Dermis microvascular lymphatic vessel endothelial cell (primary cell): ENCODE measurements at regions not wholly inside any gene's neighbourhood (a gene's known extent, or its start where the extent isn't known, plus 50 kb on each side); places are given as distances from the start of the nearest gene placed in this dataset.
"Not testable (repeated sequence)": the region's sequence is repeated elsewhere in the genome, so short reads cannot be mapped to it uniquely, and the experiment has no call there.

ENCODE experiments used
- DNase-seq, 2 donors: peaks; one replicate each; pipeline versions ENCODE4 v3.0.0 to v3.0.0-alpha.2; 2010; ENCODE audit warnings: low read depth in 2 of 2

DNA sequence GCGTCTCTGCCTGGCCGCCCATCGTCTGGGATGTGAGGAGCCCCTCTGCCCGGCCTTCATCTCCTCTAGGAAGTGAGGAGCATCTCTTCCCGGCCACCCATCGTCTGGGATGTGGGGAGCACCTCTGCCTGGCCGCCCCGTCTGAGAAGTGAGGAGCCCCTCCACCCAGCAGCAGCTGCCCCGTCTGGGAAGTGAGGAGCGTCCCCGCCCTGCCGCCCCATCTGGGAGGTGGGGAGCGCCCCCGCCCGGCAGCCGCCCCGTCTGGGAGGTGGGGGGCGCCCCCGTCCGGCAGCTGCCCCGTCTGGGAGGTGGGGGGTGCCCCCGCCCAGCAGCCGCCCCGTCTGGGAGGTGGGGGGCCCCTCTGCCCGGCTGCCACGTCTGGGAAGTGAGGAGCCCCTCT is 153.7 kb upstream of the MYRIP start:
- not testable (repeated sequence) for DNase-seq

DNA sequence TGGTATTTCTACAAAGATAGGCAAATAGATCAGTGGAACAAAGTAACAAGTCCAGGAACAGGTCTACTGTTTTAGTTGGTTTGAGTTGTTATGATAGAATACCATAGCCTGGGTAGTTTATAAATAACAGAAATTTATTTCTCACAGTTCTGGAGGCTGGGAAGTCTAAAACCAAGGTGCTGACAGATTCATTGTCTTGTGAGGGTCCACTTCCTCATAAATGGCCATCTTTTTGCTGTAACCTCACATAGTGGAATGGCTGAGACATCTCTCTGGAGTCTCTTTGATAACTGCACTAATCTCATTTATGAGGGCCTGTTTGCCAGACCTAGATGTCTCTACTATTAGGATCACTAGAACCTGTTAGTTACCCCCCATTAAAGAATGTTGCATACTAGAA is 152.3 kb upstream of the MYRIP start:
- DNase-seq: peak in 1 of 2 donors; percentile 9

DNA sequence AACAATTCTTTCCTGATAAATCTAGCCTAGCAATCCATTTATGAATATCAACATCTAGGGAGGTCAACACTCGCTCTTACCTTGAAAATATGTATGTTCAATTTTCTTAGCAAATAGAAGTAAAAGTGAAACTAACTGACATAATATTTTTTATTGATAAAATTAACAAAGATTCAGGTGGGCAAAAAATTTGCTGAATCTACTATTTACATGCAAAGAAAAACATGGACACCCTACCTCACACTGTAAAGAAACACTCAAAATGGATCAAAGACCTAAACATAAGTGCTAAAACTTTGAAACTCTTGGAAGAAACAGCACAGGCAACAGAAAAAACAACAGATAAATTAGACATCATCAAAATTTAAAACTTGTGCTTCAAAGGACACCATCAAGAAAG is 151.6 kb upstream of the MYRIP start:
- DNase-seq: no peak

DNA sequence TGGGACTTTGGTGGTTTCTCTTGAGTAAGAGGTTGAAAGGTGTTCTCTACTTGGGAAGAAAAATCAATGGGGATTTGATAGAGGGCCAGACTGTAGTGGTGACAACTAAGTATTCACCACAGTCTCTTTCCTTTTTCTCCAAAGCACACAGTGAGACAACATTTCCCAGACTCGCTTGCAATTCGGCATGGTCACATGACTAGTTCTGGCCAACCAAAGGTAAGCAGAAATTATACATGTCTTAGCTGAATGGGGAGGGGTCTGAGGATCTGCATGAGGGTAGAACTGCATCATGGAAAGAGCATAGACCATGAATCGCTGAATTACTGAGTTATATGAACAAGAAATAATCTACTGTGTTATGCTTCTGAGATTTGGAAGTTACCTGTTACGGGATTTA is 144.5 kb upstream of the MYRIP start:
- no peak for DNase-seq

DNA sequence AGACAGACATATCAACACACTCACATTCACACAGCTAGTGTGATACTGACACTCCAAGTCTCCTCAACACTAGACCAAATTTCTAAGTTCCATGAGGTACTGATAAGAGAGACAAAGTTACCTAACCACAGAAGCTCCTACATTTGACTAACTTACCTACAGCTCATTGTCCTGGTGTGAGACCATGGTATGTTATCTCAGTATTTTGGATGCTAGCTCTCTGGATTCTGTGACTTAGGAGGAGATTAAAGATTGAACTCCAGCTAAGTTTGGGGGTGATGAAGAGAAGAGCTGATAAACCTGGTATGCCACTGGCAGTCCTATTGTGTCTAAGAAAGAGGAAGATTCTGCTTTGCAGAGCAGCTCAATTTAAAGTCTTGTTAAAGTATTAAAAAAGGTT is 144.0 kb upstream of the MYRIP start:
- DNase-seq: no peak

DNA sequence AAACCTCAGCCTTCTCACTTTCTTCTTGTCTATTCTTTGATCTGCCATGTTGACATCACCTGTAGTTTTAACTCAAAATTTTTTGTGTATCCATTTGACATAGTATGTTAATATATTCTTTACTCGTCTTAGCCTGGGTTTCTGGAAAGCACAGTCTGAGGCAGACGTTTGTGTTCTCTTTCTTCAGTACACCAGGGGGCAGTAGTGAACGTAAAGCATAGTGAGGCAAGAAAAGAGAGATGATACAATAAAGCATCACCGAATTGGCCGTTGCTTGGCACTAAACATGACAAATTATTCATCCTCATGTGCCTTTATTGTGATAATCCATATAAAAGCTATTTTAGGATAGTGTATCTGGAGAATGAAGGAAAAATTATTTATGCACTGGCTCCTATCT is 141.0 kb upstream of the MYRIP start:
- DNase-seq: peak; percentile 48 to 70

DNA sequence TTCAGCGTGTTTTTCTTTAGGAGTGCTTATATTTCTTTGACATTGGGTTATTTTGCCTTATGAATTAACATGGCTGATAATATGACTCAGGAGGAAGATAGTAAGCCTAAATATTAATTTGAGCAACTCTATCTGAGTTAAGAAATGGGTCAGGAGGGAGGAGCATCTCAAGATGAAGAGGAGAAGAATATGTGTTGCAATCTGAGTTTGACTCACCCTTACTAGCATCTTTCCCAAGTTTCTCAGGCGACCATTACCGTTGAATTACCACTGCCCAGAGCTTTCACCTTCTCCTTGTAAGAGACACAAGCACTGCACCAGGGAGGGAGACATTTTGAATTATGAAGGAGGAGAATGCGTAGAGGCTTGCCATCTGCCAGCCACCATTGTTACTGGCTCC is 138.3 kb upstream of the MYRIP start:
- DNase-seq: no peak

DNA sequence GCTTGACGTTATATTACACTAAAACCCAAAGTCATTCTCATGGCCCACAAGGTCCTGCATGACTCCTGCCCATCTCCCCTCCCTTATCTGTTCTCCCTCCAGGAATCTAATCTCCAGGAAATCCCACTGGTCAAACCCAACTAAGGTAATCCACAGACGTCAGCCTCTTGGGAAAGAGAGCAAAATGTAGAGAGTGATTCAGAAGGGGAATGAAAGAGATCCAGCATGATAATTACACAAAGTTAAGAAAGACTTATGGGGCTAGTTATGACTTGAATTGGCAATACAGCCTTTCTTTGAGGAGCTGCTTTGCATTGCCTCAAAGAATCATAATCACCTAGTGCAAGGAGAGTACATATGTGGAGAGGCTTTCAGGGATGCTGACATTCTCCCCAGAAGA is 137.8 kb upstream of the MYRIP start:
- DNase-seq: no peak

DNA sequence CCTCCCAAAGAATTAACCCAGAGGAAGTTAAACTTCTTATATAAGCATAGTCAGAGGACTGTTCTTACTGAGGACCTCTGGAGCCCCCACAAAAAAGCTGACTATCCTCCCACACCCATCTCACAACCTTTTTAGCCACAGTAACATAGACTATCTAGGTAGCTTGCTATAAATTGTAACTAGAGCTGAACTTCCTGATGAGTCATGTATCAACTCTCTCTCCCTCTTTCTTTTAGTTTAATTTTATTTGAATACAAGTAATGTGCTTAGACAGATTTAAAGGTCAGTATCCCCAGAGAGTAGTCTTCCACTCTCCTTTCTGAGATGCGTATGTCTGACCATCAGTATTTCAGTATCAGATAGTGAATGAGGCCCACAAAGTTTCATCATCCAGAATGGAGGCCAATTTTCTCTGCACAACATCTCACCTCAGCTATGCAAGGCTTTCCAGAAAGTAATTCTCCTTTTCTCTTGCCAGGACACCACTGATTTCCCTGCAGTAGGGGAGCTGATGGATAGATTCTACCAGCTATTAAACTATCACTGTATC is 104.0 kb upstream of the MYRIP start:
- peak in 1 of 2 donors; percentile 34 for DNase-seq

DNA sequence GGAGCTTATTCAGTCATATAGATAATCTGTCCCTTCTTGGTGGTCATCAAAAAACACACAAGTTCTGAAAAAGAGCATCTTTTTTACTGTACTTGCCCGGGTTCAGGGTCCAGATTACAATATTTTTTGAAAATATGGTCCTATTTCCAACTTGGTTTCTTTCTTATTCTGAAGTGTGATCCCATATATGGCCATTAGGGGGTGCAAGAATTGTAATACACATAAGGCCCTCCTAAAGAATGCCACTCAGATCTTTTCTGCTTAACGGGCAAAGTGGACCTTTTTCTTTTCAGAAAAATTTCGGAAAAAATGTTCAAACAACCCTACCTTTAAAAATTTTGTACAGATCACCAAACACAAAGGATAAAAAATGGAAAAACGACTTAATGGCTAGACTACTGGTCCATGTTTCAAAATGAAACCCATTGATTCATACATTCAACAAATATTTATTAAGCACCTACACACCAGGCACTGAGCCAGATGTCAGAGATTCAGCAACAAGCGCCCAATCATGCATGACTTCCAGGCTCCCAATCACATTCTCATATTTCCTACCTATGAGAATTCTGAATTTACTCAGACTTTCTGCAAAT is 102.0 kb upstream of the MYRIP start:
- peak; percentile 32 to 61 for DNase-seq

DNA sequence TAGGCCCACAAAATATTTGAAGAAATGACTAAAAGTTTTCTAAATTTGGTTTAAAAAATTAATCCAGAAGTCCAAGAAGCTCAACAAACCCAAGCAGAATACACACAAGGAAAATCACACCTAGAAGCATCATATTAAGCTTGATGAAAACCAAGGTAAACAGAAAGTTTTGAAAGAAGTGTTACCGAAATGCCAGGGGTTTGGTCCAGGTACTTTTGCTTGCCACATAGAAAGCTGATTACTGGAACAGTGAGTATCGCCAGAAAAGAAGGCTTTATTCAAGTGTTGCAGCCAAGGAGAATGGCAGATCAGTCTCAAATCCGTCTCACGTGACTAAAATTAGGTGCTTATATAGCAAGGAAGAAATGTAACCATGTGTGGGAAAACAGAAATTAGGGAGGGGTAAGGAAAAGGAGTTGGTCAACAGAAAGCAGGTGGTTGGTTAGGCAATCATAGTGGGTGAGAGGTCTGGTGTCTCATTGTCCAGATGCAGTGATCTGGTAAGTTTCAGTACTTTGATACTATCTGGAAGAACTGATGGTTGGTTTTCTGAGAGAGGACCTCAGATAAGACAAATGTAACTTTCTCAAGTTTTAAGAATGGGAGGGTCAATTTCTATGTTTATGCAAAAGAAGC is 96.9 kb upstream of the MYRIP start:
- DNase-seq: no peak

DNA sequence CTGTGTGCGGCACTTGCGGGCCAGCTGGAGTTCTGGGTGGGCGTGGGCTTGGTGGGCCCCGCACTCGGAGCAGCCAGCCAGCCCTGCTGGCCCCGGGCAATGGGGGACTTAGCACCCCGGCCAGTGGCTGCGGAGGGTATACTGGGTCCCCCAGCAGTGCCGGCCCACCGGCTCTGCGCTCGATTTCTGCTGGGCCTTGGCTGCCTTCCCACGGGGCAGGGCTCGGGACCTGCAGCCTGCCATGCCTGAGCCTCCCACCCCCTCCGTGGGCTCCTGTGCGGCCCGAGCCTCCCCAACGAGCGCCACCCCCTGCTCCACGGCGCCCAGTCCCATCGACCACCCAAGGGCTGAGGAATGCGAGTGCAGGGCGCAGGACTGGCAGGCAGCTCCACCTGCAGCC is 96.1 kb upstream of the MYRIP start:
- DNase-seq: not testable (repeated sequence)

DNA sequence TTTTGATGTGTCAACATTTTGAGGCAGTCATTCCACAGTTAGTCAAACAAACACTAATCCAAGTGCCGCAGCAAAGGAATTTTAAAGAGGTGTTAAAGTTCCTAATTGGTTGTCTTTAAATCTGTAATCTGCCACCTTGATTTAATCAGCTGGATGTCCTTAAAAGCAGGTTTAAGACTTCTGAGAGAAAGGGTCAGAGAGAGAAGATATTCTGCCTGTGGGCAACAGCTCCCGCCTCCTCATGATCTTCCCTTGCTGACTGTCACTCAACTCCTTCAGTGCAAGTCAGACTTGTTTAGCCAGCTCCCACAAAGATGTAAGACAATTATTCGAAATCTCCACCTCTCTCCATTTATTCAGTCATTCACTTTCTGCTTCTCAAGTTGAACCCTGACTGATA is 92.6 kb upstream of the MYRIP start:
- no peak for DNase-seq

DNA sequence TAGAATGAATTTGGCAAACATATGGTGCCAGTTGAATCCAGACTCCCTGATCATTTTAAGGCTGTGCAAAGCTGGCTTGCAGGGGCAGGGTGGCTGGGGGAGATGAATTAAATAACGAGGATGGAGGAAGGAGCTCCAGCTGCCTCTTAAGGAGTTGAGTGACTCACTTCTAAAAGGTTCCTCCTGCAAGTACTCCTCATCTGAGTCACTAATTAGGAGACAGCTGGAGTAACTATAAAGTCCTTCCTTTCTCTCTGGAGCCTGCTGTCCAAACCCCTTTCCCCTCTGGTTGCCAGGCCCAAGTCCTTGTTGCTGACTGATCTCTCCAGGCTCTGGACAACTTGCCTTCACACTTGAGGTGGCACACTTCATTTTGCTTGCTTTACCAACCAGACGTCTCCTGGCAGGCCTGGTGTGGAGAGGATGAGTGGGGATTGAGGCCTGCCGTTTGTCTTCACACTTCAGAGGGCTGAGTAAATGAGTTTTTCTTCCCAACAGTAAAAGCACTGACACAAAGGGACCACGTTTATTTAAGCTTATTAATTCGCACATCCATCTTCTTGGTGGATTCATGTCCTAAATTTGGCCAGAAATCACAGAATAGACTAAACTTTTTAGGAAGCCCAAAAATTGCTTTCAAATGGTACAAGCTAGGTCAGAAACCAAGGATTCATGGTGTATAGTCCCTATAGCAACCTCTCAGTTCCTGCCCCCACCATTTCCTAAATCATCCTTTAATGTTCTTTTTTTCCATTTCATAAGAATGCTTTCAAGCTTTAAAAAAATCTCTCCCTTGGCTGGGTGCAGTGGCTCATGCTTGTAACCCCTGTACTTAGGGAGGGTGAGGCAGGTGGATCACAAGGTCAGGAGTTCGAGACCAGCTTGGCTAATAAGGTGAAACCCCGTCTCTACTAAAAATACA is 90.5 kb upstream of the MYRIP start:
- DNase-seq: peak in 1 of 2 donors; percentile 30

DNA sequence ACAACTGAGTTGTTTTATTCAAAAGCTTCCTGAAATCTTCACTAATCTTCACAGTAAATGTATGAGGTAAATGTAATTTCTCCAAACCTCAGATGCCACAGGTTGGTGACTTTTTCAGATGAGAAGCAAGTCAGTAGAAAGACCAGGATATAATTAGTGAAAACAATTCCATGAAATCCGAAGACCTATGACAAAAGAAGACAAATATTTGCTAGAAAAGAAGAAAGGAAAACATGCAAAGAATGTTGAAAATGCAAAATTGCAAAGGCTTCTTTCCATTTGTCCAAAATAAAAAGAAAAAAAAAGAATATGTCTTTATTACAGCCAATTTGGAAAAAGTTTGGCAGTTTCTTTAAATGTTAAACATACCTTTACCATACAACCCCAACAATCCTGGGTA is 88.3 kb upstream of the MYRIP start:
- no peak for DNase-seq

DNA sequence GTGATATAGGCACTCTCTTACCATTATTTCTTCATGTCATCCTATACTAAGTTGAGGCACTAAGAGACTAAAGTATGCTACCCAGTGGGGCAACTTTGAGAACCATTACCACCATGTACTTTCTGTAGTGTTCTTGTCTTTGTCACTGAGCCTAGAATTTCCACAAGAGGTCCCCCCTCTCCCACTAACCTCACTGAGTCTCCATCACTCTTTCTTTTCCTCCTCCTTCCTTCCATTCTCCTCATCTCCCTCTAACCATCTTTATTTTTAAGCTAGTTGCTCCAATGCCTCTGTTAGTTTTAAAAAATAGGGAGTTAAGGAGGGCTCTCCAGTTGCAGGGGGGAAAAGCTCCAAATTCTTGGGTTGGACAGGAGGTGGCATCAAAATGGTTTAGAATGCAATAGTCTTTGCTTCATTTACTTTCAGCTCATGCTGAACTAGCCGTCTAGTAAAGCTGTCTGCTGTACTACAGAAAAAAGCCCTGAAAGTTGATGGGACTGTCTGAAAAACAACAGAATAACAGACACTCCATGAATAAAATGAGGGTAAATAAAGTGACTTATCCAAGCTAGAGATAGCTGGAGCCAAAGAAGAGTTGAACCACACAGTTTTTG is 85.1 kb upstream of the MYRIP start:
- DNase-seq: peak in 1 of 2 donors; percentile 43

DNA sequence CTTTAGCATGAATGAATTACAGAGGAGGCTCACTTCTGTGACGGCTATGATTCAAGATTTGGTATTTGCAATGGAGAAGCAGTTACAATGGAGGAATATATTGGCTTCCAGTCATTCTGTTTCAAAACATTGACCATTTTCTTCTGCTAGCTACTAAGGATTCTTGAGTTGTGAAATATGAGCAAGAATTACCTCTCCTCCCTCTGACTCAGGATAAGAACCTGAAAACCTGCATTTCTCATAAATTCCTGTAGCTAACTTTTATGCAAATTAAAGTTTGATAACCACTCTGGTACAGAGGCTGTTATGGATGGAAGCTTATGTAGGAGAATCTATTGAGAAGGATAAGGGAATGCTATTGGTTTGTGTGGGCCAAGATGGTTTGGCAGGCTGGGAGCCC is 84.1 kb upstream of the MYRIP start:
- no peak for DNase-seq

DNA sequence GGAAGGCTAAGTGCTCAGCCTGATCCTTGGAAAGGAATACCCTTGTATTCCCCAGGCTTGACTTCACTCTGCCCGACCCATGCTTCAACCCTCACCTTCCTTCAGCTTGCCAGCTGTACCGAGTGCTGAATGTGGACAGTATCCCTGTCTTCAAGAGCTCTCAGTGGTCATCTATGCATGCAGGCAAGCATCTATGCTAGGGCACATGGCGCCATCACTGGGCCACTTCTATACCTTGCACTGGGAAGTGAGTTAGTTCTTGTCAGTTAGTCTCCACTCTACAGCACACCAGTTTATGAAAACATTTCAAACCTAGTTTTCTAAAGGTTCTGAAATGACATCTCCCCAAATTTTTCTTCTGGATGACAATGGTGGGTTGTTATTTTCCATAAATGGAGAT is 82.0 kb upstream of the MYRIP start:
- no peak for DNase-seq

DNA sequence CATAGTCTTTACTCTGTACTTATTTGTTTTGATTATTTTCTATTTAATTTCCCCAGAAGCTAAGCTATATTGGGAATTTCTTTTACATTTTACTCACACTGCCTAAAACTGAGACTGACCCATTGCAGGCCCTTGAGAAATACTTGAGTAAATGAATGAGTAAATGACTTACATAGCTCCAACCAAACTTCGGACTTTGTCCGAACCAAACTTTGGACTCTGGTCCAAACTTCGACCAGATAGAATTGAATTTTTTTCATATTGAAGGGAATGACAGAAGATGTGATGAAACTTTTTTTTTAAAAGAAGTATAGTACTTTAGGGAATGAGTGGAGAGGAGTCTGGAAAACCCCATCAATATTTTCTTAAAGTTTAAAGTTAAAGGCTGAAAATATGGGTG is 75.6 kb upstream of the MYRIP start:
- DNase-seq: no peak

DNA sequence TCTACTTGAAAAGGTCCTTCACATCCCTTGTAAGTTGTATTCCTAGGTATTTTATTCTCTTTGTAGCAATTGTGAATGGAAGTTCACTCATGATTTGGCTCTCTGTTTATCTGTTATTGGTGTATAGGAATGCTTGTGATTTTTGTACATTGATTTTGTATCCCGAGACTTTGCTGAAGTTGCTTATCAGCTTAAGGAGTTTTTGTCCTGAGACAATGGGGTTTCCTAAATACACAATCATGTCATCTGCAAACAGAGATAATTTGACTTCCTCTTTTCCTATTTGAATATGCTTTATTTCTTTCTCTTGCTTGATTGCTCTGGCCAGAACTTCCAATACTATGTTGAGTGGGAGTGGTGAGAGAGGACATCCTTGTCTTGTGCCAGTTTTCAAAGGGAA is 69.8 kb upstream of the MYRIP start:
- DNase-seq: not testable (repeated sequence)

DNA sequence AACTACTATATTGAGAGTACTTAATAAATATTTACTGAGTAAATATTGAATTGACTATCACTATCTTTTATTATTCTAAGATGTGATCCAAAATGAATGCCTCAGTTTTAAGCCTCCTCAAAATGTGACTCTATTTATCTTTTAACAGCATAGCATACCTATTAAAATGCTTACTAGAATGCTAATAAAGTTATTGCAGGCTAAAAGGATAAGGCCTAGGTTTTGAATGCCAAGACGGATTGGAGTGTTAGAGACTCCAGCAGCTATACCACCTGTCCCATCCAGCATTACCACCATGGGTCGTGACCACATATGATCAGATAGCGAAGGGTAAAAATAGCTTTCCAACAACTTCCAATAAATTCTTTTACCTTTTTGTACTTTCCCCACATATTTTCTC is 64.7 kb upstream of the MYRIP start:
- no peak for DNase-seq

DNA sequence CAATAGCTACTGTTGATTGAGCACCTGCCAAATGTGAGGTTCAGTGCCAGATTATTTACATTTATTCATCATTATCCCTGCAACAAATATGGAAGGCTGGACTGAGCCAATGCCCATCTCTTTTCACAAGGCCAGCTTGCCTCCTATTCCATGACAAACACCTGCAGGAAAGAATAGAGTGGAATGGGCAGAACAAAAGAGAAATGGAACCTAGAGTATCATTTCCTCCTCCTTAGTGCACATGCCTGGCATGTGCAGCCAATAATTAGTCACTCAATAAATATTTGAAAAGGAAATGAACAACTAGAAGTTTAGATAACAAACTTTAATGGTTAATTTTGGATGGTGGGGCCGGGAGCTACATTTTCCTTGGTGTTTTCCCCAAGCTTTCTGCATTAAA is 61.4 kb upstream of the MYRIP start:
- DNase-seq: peak; percentile 30 to 50
